ENCODE measurements at regions not wholly inside any gene's neighbourhood (a gene's known extent, or its start where the extent isn't known, plus 50 kb on each side); places are given as distances from the start of the nearest gene placed in this dataset.
A peak's percentile ranks its signal among the peaks of the same experiment; 100 is the strongest.

DNA sequence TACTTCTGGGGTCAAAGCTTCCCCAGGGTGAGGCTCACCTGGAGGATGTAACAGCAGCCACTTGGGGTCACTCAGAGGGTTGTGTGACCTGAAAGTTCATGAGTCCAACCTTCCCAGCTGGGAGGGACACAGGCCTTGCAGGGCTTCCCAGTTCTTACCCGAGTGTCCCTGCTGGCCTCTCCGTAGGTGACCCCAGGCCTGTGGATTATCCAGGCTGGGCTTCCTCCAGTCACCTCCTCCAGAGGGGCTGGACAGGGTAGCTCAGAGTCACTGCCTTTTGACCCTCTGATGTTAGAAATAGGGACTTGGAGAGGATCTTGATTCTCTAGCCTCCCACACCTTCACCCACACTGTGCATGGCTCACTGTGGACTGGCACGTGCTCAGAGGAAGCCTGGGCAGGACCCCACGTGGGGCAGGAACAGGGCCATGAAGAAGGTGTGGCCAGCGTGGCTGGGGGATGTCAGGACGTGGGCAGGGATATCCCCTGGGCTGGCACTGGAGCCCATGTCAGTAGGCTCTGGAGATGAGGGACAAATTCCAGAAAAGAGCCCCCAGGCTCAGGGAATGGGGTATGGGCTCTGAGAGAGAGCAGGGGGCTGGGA, 131.8 kb downstream of the ACTL8 start:
- H3K18ac ChIP-seq (ENCODE audit: extremely low read depth, low read length): no peak overlapping the region
- H3K79me1 ChIP-seq (ENCODE audit: low read depth, low read length): no peaks in the 10 kb centered on the region
- ChIA-PET POLR2A (ENCODE audit: partially characterized antibody) (no interaction called here), CTCF (ENCODE audit: partially characterized antibody) (interaction anchor here (1.1 to 1.8 kb wide), 2 partner anchors 97 to 233 kb away, joined by 3 read pairs; no protein-coding TSS in a partner anchor)
- H3K36me3 ChIP-seq (ENCODE audit: control insufficient read depth in 2 of 4, insufficient read depth in 4 of 4, low read length in 3 of 4): no peaks in the 10 kb centered on the region
- H3K4me2 ChIP-seq (ENCODE audit: insufficient read depth in 1 of 2, low read depth in 2 of 2, low read length in 2 of 2): no peak overlapping the region
- no peak overlapping the region for H2BK20ac ChIP-seq (ENCODE audit: low read length)
- TF ChIP-seq KDM1A (IDR thresholded peaks at IDR 0.05; ENCODE audit: borderline replicate concordance, low read length) (no peak), RXRA (IDR thresholded peaks at IDR 0.05; ENCODE audit: insufficient read depth, low read depth, low read length) (no peak), SUZ12 (IDR thresholded peaks at IDR 0.05; ENCODE audit: low read length) (no peak), EZH2 (IDR thresholded peaks at IDR 0.05; ENCODE audit: low read depth, low read length, severe bottlenecking) (no peak), TEAD4 (IDR thresholded peaks at IDR 0.05; ENCODE audit: low read depth, low read length) (no peak), TCF12 (IDR thresholded peaks at IDR 0.05; ENCODE audit: low read depth, low read length) (no peak), SRF (IDR thresholded peaks at IDR 0.05; ENCODE audit: low read depth, low read length) (no peak), RNF2 (IDR thresholded peaks at IDR 0.05; ENCODE audit: borderline replicate concordance, low read depth, low read length, missing control alignments, poor library complexity, severe bottlenecking) (no peak), SIX5 (IDR thresholded peaks at IDR 0.05; ENCODE audit: low read depth, low read length) (no peak), HDAC6 (IDR thresholded peaks at IDR 0.05; ENCODE audit: low read depth, low read length) (no peak)
- H4K91ac ChIP-seq (replicated peaks; ENCODE audit: insufficient read length, low read length): no peak overlapping the region
- H3K56ac ChIP-seq (replicated peaks; ENCODE audit: insufficient read length, low read depth, low read length): no peak overlapping the region
- H2BK120ac ChIP-seq (replicated peaks; ENCODE audit: low read depth, low read length): no peak overlapping the region
- no peak overlapping the region for H2BK12ac ChIP-seq (ENCODE audit: low read depth, low read length)
- H4K5ac ChIP-seq (ENCODE audit: insufficient read length, low read depth, low read length): no peak overlapping the region
- FAIRE-seq (no peak), DNase-seq (ENCODE audit: low read depth in 1 of 2, low spot score in 2 of 2) (no peak)
- H2AK5ac ChIP-seq (ENCODE audit: low read depth, low read length): no peak overlapping the region
- no peaks in the 10 kb centered on the region; a peak in 1 of 7 replicates for H3K4me1 ChIP-seq (replicated peaks in 1 of 4; ENCODE audit: control insufficient read depth in 3 of 4, insufficient read depth in 4 of 4, low read length in 3 of 4)
- no peak overlapping the region for H2AFZ ChIP-seq (ENCODE audit: low read length)
- no peak overlapping the region for H3K27ac ChIP-seq (ENCODE audit: low read depth, low read length)
- H3K23me2 ChIP-seq (ENCODE audit: low read depth, low read length): peaks cover 5% of the 10 kb centered on the region; the same call in 1 of the 2 replicates
- no peak overlapping the region for H3K4me3 ChIP-seq (ENCODE audit: extremely low read depth in 1 of 4, insufficient read depth in 2 of 4, low read depth in 3 of 4, low read length in 4 of 4)
- peaks cover 0 to 1% (median 0%) of the 10 kb centered on the region in 4 experiments; a peak in 2 of 7 replicates for H3K27me3 ChIP-seq (replicated peaks in 1 of 4; ENCODE audit: control insufficient read depth in 3 of 4, extremely low read depth in 1 of 4, insufficient read depth in 3 of 4, low read length in 3 of 4)
- no peaks in the 10 kb centered on the region for H4K20me1 ChIP-seq (replicated peaks in 1 of 2; ENCODE audit: control insufficient read depth in 1 of 2, insufficient read depth in 2 of 2, low read length in 2 of 2)
- H3K4ac ChIP-seq (replicated peaks; ENCODE audit: insufficient read length, low read depth, low read length): no peak overlapping the region
- H3K9ac ChIP-seq (replicated peaks in 1 of 4; ENCODE audit: extremely low read depth in 1 of 4, low read depth in 3 of 4, low read length in 3 of 4): no peak overlapping the region
- no peaks in the 10 kb centered on the region for H3K79me2 ChIP-seq (ENCODE audit: control insufficient read depth in 1 of 2, insufficient read depth in 2 of 2, low read length in 2 of 2)
- no peak overlapping the region for H2BK15ac ChIP-seq (ENCODE audit: low read length)
- H3K9me3 ChIP-seq (ENCODE audit: insufficient read depth in 2 of 2, low read depth in 1 of 2, low read length in 1 of 2): no peaks in the 10 kb centered on the region
- H3K14ac ChIP-seq (ENCODE audit: insufficient read length): no peak overlapping the region
- 77% methylated on average over 6 of the region's 6 CpGs; no CpG with 5 or more reads in 1 of the 2 experiments for WGBS, 2 experiments (ENCODE audit: extremely low coverage in 1 of 2, insufficient coverage in 1 of 2, insufficient read length in 1 of 2, insufficient replicate concordance in 2 of 2, low coverage in 1 of 2, low lambda C conversion rate in 2 of 2, missing lambda C conversion rate in 1 of 2)
- peak overlapping the region; percentile 49; the same call in 1 of the 2 replicates for H2BK5ac ChIP-seq (ENCODE audit: low read depth, low read length)
- H3K23ac ChIP-seq (ENCODE audit: insufficient read length): no peak overlapping the region
- no peak overlapping the region for H4K8ac ChIP-seq (ENCODE audit: extremely low read depth, insufficient read depth, low read length)
